ENCODE measurements at regions not wholly inside any gene's neighbourhood (a gene's known extent, or its start where the extent isn't known, plus 50 kb on each side); places are given as distances from the start of the nearest gene placed in this dataset.

- no peak for TF ChIP-seq POLR2A (IDR thresholded peaks at IDR 0.05)
- no peak for TF ChIP-seq CTCF (IDR thresholded peaks at IDR 0.05)
Observed at GRCh38 chr5:38031304-38031703, 191.5 kb upstream of the GDNF start.

All from body of pancreas (tissue), 4 donors.